RPMI7951 (cell line): ENCODE measurements at regions not wholly inside any gene's neighbourhood (a gene's known extent, or its start where the extent isn't known, plus 50 kb on each side); places are given as distances from the start of the nearest gene placed in this dataset.

Experiments used
- DNase-seq: peaks from one replicate; pipeline ENCODE4 v3.0.0-alpha.2; 2012; ENCODE audit warnings: low read depth

DNA sequence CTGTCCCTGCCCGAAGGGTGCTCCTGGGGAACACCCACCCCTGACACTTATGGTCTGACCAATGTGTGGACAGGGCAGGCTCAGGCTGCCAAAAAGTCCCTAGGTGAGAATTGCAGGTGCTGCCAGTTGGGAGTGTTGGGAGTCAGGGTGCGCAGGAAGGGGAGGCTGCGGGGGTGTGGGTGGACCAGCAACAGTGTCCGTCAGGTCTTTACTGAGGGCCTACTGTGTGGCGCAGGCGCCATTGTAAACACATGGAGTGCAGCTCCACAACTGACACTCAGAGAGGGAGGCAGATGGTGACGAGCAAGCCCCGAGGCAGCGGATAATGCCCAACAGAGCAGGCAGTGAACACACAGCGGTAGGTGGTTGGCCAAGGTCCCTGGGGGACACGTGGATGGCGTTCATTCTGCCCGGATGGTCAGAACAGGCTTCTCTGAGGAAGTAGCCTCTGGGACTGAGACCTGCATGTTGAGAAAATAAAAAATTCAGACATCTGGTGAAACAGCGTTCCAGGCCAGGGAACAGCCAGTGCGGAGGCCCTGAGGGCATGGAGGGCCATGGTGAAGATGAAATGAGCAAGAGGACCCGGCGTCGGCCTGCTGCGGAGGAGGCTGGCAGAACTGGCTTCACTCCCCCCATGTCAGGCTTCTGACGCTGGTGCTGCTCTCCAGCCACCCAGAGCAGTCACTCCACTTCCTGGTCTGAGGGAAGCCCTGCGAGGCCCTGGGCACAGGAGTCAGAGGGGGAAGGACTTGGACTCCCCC, 136.2 kb upstream of the ZBTB40 start:
- DNase-seq = no peak

DNA sequence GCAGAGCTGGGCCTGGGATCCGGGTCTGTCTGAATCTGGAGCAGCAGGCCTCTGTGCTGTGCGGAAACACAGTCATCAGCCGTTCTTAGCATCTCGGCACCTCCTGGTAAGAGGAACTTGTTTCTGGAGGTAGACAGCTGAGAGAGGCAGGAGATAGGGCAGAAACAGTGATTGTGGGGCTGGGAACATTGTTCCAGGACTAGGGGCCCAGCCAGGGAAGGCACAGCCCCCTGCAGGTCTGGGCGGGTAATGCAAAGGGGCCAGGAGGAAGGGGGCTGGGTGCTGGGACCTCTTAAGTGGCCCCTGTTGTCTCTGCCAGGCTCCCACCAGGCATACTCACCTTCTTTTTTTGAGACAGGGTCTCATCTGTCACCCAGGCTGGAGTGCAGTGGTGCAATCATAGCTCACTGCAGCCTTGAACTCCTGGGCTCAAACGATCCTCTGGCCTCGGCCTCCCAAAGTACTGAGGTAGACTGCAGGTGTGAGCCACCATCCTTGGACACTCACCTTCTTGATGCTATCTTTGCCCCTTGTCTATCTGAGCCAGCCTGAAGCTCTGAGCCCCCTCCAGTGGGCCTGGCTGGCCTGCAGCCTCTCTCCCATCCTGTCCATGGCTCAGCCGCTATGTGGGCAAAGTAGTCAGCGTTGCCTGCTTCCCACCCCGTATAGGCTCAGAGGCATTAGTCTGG, 134.3 kb upstream of the ZBTB40 start:
- DNase-seq = no peak

DNA sequence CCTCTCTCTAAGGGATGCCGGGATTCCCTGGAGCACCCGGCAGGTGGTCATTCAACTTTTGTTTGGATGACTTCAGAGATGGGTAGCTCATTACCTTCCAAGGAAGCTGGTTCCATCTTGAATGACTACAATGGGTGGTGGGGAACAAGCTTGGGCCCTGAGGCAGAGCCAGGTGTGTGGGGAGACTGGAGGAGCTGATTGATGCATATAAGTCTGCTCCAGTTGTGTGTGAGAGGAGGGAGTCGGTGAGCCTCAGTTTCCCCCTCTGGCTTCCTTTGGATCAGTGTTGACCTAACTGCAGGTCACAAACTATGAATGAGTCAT, 133.8 kb upstream of the ZBTB40 start:
- DNase-seq = no peak

DNA sequence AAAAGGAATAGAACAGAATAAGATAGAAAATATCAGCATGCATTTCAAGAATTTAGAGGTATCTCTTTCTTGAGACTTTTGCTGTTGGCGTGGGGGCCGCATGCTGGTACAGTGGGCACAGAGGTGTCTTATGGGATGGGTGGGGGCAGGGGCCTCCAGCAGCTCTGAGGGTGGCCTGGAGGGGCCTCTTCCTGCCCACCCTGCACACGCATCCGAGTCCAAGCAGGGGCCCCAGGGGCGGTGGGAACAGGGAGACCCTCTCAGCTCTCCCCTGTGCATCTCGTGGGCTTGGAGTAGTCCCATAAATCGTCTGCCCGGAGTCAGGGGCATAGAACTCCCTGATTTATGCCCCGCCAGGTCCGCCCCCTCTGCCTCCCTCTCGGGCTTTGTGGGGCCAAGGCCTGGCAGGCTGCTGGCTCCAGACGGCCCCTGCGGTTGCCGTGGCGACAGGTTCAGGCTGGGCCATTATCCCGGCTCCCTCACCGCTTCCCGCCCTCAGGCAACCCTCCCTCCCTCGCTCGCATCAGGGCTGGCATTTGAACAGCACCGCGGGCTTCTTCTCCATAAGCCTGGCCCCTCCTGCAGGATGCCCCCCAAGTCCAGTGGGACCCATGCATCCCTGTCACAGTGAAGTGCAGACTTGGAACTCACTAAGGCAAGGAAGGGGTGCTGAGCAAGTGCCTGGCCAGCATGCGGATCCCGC, 133.2 kb upstream of the ZBTB40 start:
- DNase-seq = no peak

DNA sequence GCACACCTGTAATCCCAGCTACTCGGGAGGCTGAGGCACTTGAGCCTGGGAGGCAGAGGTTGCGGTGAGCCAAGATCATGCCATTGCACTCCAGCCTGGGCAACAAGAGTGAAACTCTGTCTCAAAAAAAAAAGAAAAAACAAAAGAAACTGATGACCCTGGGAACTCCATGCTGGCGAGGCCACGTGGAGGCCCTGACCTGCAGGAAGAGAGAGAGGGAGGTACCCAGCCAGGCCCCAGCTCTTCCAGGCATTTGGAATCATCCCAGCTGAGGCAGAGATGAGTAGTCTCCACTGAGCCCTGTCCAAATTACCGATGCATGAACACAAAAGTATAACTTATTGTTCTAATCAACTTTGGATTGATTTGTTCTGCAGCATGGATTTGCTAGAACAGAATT, 132.0 kb upstream of the ZBTB40 start:
- no peak for DNase-seq

DNA sequence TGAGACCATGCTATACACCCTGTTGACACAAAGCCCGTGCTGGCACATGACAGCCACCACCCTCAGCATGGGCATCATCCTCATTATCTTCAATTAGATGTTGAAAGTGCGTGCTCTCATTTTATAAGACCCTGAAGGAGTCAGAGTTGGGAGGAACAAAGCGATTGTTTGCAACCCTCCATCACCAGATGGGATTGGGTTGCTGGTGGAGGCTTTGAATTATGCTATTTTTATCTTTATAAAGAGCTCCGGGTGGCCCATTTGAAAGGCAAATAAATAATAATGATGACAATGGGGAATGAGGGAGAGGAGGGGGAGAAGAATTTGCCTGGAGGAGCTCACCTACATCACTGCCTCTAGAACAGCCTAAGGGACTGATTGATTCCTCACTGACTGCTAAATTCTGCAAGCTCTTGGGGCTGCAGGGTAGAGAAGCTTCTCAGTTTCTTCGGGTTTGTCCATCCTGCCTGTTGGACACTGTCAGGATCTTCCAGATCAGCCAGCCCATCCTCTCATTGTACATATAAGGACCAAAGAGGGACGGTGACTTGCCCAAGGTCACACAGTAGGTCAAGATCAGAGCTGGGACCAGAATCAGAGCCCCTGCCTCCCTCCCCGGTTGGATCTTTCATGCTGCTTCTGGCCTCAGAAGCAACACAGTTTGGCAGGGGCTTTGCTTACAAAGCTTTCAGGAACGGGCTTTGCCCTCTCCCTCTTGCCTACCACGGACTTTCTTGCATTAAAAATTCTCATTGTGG, 130.9 kb upstream of the ZBTB40 start:
- no peak for DNase-seq

DNA sequence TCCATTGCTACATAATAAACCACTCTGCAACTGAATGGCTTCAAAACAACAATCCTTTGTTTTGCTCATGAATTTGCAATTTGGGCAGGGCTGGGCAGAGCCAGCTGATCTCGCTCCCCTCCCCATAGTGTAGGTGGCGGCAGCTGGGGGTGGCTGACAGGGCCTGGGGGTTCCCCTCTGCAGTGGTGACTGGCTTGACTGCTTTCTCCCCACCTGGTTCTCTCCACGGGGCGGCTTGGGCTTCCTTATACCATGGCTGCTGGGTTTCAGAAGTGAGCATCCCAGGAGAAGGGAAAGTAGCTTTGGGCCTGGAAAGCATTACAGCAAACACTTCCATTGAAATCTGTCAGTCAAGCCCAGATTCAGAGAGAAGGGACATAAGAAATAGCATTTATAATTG, 129.7 kb upstream of the ZBTB40 start:
- no peak for DNase-seq

DNA sequence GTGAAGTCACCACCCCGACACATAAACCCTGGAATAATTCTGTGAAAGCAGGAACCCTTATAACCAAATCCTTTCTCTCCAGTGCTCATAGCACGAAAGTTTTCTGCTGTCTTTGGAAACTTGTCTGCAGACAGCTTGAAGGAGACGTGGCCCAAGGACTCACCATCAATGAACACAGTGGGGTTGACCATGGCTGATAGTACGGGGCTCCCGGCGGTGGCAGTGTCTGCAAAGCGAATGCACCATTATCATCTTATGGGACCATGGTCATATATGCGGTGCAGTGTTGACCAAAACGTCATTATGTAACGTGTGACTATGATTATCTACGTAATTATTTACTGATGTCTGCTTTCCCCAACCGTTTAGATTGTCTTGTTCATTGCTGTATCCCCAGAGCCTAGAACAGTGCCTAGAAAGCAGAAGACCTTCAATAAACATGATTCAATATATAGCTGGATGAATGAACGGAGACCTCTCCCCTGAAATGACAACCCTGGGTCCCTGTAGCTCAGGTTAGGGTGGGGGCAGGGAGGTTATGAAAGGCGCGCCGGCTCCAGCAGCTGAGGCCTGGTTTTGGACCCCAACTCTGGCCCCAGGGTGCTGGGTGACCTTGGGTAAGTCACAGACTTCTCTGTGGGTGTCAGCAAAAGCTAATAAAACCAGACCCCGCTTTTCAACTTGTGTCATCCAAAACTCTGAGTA, 128.4 kb upstream of the ZBTB40 start:
- DNase-seq = no peak

DNA sequence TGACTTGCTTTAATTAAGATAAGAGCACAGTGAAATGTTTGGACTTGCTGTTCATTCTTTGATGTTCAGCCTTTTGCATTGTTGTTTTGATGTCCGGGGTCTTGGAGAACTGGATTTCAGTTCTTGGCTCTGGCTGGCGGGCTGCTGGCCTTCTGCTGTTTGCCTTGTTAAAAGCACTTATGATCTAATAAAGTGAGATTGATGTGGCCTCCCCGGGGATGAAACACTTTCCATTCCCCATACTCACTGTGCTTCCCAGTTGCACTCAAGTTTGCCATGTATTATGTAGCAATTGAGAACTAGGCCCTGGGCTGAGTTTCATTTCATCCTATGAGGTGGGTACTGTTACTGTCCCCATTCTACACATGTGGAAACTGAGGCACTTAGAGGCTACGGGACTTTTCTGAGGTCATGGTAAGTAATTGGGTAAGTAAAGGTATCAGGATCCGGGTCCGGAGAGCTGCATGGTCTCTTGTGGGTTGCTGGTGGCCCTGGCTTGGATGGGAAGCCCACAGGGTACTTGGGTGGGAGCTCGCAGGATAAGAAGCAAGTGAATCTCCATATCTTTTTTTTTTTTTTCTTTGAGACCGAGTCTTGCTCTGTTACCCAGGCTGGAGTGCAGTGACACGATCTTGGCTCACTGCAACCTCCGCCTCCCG, 127.7 kb upstream of the ZBTB40 start:
- DNase-seq = no peak

DNA sequence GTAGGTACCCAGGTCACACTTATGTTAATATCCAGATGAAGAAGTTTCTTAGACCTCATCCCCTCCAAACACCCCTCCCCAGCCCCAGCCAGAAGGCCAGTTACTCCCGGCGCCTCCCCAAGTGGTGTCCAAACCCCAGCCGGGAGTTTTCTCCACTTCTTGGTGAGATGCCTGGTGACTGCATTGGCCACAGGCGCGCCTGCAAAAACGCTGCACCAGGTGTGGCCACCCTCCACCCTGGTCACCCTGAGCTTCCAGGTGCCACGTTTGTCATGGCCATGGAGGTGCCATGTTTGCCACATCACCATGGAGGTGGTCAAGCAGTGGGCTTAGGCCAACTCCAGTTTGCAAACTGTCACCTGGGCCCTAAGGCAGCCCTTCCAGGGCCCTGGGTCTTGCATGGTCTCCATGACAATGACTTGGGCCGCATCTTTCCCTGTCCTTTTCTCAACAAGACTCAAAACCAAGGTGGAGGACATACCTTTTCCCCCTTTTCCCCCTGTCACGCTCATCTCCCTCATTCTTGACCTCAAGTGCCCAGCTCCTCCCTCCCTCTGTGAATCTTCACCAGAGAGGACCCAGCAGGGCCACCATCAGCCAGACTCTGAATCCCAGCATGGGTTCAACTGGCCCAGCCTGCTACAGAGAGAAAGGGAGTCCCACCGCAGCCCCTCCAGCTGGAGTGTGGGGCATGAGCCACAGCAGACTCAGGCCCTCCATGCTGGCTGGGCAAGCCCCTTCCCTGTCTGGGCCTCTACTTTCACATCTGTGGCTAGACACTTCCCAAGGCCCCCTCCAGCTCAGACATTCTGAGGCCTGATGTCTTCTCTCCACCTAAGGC, 125.9 kb upstream of the ZBTB40 start:
- DNase-seq = no peak

DNA sequence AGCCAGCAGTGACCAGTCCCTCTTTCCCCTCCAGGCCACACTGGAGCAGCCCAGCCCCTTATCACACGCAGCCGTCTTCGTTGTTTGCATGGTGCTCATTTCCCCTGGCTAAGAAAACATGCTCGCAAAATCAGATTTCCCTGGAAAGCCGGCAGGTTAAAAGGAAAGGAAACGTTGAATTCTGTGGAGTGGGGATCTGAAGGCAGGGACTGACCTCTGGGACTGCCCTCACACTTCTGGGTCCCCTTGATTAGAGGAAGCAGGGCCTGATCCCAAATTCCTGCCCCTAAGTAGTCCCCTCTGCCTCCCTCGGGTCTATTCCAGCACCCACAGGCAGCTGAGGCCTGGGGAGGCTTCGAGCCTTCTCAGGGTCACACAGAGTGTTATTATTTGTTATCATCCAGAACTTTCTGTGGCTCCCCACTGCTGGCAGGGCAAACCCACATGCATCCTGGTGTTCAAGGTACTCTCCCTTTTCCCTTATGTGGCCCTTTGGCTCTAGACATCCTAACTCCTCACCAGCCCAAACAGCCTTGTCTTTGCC, 125.2 kb upstream of the ZBTB40 start:
- DNase-seq = no peak

DNA sequence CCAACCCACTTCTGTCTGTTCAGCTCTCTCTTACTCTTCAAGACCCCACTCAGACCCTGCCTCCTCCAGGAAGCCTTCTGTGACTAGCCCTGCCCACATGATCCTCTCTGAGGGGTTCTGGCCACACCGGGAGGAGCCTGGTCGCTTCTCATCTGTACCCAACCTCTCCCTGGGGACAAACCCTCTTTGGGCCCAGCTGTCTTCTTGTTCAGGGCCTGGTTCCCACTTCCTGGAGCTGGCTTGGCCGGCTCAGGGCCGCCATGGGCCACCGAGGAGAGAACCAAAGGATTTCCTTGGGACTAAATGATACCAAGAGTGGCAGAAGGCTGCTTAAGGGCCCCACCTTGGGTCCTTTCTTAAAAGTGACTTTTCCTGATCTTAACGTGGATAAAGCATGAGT, 124.7 kb upstream of the ZBTB40 start:
- DNase-seq = no peak

DNA sequence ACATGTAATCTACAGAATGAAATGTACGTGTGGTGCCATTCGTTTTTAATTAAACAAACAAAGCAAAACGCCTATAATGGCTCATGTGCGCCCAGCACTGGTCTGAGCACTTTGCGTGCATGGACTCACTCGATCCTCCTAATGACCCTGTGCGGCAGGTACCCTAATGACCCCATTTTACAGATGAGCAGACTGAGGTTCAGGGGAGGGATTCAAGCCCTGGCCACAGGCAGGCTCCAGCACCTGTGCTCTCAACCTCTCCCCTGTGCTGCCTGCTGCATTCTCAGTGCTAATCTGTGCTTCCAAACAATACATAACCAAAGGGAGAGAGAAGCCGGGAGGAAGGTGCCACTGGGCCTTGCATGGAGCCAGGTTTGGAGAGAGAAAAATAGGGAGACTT, 124.2 kb upstream of the ZBTB40 start:
- no peak for DNase-seq

DNA sequence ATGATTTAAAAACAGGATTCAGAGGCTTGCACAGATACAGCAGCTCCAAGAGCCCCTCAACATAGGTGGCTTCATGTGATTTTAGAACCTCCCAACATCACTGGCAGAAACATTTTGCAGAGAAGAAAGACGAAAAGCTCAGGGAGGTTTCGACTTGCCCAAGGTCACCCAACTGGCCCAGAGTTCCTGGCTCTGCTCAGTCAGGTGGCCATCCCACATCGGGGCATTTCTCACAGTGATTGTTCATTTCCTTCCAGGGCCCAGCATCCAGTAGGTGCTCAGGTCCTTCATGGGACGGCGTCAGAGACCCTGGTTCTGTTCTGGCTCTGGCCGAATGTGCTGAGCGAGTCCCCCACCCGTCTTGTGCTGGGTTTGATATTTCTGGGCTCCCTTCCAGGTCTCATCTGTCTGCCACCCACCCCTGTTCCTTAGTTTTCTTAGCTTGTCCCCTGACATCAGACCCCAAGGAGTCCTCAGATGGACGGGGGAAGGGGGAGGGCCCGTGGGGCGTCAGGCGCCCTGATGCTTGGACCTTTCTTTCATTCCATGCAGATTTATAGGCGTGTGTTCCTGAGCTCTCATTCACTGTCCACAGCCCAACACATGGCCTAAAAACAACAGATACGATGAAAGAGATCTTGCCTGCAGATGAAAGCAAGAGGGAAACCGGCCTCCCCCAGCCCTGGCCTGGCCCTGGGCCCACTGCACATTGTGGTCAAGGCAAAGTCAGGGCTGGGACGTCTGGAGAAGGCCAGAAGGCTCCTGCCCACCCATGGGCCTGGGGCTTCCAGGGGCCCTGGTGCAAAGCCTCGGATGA, 123.1 kb upstream of the ZBTB40 start:
- DNase-seq = no peak

DNA sequence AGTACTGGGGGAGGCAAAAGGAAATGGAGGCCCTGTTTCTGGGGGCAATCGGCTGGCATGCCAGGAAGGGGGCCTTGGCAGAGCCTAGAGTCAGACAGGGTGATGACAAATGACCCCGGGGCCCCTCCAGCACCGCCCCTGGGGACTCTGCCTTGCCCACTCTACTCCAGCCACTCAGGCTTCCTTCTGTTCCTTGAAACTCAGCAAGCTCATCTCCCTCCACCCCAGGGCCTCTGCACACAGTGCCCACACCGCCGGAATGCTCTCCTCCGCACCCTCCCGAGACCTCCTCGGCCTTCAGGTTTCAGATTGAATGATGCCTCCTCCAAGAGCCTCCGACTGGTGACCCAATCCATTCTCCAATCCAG, 122.5 kb upstream of the ZBTB40 start:
- DNase-seq = no peak

DNA sequence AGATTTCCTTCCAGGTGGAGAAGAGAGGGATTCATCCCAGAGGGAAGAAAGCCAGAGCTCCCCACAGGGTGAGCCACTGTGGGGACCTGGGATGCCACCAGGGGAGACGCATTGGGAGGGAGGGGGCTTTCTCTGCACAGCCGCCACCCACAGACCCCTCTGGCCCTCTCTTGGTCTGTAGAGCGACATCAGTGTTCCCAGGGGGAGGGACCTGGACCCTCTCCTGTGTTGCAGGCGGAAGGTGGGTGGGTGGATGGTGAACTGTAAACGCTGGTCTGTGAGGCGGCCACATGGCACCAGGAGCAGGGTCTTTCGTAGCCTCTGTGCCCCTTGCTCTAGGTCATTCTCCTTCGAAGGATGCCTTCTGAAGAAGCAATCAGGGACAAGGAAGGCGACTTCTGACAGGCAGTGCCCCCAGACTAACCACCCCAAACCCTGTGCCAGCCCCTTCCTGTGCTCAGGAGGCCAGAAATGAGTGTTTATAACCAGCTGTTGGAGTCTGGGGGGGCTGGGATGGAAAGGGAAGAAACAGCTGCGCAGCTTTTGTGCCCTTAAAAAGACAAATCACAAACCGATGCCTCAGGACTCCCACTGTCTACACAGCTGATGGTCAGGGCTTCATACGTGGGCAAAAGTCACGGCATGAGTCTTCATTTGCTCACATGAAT, 121.4 kb upstream of the ZBTB40 start:
- no peak for DNase-seq

DNA sequence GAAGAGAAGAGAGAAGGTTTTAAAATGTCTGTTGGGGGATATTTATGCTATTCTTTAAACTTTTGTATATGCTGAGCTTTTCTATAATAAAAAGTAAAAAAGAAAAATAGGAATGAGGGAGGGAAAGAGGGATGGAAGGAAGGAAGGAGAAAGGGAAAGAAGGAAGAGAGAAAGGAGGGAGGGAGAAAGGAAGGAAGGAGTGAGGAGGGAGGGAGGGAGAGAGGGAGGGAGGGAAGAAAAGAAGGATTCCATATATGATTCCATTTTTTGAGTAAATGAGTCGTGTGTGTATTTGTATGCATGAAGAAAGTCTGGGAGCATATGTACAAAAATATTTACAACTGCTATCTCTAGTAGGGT, 120.9 kb upstream of the ZBTB40 start:
- DNase-seq = no peak

DNA sequence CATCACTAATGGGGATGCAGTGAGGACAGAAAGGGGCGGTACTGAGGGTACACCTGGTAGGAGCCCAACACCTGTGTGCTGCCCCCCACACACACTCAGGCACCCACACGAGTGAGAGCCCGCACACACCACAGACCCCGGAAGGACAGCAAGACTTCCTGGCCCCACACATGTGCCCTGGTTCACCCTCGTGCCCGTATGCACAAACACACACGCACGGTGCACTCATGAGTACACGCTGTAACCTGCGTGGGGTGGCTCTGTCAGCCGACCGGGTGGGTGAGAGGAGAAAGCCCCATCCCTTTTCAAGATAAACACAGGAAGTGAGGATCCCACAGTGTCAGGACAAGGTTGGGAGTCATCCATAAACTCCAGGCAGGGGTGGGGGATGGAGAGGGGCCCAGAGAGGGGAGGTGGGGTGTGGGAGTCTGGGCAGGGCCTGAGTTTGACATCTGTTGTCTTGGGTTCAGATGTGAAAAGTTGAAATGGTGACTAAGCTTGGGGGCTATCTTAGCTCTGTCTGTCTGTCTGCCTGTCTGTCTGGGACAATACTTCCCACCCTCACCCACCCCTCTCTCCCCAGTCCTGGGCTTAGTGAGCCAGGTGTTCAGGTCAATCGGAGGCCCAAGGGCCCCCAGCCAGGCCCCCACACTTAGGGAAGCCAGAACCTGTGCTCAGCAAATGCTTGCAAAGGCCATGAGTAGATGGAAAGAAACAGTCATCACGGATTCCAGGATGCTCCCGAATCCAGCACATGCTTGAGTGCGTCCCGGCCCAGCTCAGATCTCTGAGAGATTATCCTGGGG, 119.8 kb upstream of the ZBTB40 start:
- DNase-seq = no peak
